OCI-LY7 (cell line): ENCODE measurements at regions not wholly inside any gene's neighbourhood (a gene's known extent, or its start where the extent isn't known, plus 50 kb on each side); places are given as distances from the start of the nearest gene placed in this dataset.

ENCODE experiments used
- BruUV-seq: library from RNA; stranded (reverse); fragments of 400-500 nt; replicated peaks from 2 replicates; lab custom pipeline; 2021; lab: Mats Ljungman, UMichigan
- CTCF ChIA-PET: fragments of 300-600 bp; sonication (Branson Sonifier 250); formaldehyde crosslinking; loops from one replicate; lab custom pipeline; 2022; ENCODE audit warnings: antibody characterized with exemption; ENCODE audit not compliant: unreplicated experiment; lab: Charles Lee
- POLR2A ChIA-PET: fragments of 300-600 bp; sonication (Branson Sonifier 250); formaldehyde crosslinking; loops from one replicate; lab custom pipeline; 2022; ENCODE audit warnings: antibody characterized with exemption; lab: Charles Lee
- DNase-seq: peaks from one replicate; pipeline ENCODE4 v3.0.0-alpha.2; 2015; ENCODE audit warnings: low spot score
- H2AFZ ChIP-seq: fragments of 200-600 bp; sonication (generic), shearing (Covaris generic); 2 replicates; pipeline ENCODE4 v1.6.1; 2014; ENCODE audit warnings: mild to moderate bottlenecking, antibody characterized with exemption, low read length, moderate library complexity
- H3K27ac ChIP-seq: fragments of 200-600 bp; sonication (generic); 2 replicates; pipeline ENCODE4 v1.5.1; 2014; ENCODE audit warnings: mixed run types, low read depth, mild to moderate bottlenecking, moderate library complexity, low read length, inconsistent platforms; ENCODE audit not compliant: poor library complexity, severe bottlenecking
- H3K36me3 ChIP-seq: fragments of 200-600 bp; sonication (generic); 2 replicates; pipeline ENCODE4 v1.6.1; 2014; ENCODE audit warnings: mild to moderate bottlenecking, antibody characterized with exemption, low read length, moderate library complexity, mixed read lengths; ENCODE audit not compliant: insufficient read depth
- H3K4me1 ChIP-seq: fragments of 200-600 bp; sonication (generic); 2 replicates; pipeline ENCODE4 v1.5.1; 2014; ENCODE audit warnings: mild to moderate bottlenecking, low read length; ENCODE audit not compliant: insufficient read depth, poor library complexity, severe bottlenecking
- H3K4me2 ChIP-seq: fragments of 200-600 bp; sonication (generic); 2 replicates; pipeline ENCODE4 v1.6.1; 2014; ENCODE audit warnings: mild to moderate bottlenecking, low read length
- H3K4me3 ChIP-seq: fragments of 200-600 bp; sonication (generic); 2 replicates; pipeline ENCODE4 v1.5.1; 2014; ENCODE audit warnings: mild to moderate bottlenecking, low read depth, low read length; ENCODE audit not compliant: poor library complexity, severe bottlenecking
- H3K79me2 ChIP-seq: fragments of 200-600 bp; sonication (generic); 2 replicates; pipeline ENCODE4 v1.6.1; 2016; ENCODE audit warnings: low read depth, mild to moderate bottlenecking, low read length, moderate library complexity, mixed read lengths; ENCODE audit not compliant: insufficient read depth
- H3K9me2 ChIP-seq: fragments of 200-600 bp; sonication (generic); 2 replicates; pipeline ENCODE4 v1.6.1; 2016; ENCODE audit warnings: mild to moderate bottlenecking, low read length, mixed read lengths; ENCODE audit not compliant: insufficient read depth
- H3K9me3 ChIP-seq: fragments of 200-600 bp; sonication (generic); 2 replicates; pipeline ENCODE4 v1.6.1; 2014; ENCODE audit warnings: mild to moderate bottlenecking, mixed run types, low read length, mixed read lengths
- H4K20me1 ChIP-seq: fragments of 200-600 bp; sonication (generic); 2 replicates; pipeline ENCODE4 v1.6.1; 2014; ENCODE audit warnings: mild to moderate bottlenecking, antibody characterized with exemption, low read length, moderate library complexity, mixed read lengths; ENCODE audit not compliant: insufficient read depth
- EZH2phosphoT487 ChIP-seq: fragments of 200-600 bp; sonication (generic); IDR thresholded peaks from 2 replicates; pipeline ENCODE4 v1.6.1; 2018; ENCODE audit warnings: low read depth, borderline replicate concordance, mild to moderate bottlenecking, mixed run types, antibody characterized with exemption, low read length, moderate library complexity, mixed read lengths
- intact Hi-C: fragments of 100-400 bp; cut with micrococcal nuclease; formaldehyde crosslinking; loops from one replicate; pipeline ENCODE4 v1.10.0; 2022; ENCODE audit not compliant: unreplicated experiment
- TF ChIP-seq, protein P1 (sequence below): fragments of 200-600 bp; sonication (generic); conservative IDR thresholded peaks from 2 replicates; pipeline ENCODE4 v1.5.1; 2014; ENCODE audit warnings: mild to moderate bottlenecking, antibody characterized with exemption, low read length, moderate library complexity, mixed read lengths

DNA sequence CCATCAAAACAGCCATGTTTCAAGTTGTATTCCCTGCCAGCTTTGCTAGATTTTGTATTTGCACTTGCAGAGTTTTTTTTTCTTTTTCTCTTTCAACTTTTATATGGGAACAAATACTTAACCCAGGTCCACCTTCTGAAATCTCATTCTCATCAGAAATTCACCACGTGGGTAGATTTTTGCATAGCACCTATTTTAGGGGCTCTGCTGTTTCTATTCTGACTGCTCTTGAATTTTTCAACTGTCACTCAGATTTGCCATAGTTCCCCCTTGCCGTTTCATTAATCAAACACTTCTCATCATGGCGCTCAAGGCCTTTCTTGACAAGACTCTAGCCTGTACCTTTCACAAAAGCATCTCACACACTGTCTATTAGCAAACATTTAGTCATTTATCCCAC lies 767.2 kb downstream of the VRK1 start:
- Histone ChIP-seq H3K27ac (no peak overlapping the region), H3K4me1 (no peaks in the 10 kb centered on the region), H3K4me3 (no peak overlapping the region), H4K20me1 (no peaks in the 10 kb centered on the region), H3K9me3 (no peaks in the 10 kb centered on the region), H3K36me3 (no peaks in the 10 kb centered on the region), H3K79me2 (no peaks in the 10 kb centered on the region), H3K4me2 (no peak overlapping the region), H2AFZ (no peak overlapping the region), H3K9me2 (no peaks in the 10 kb centered on the region)
- ChIA-PET POLR2A (no interaction called here), CTCF (no interaction called here)
- DNase-seq = no peak
- intact Hi-C loops = no loop called here
- TF ChIP-seq, protein P1, sequence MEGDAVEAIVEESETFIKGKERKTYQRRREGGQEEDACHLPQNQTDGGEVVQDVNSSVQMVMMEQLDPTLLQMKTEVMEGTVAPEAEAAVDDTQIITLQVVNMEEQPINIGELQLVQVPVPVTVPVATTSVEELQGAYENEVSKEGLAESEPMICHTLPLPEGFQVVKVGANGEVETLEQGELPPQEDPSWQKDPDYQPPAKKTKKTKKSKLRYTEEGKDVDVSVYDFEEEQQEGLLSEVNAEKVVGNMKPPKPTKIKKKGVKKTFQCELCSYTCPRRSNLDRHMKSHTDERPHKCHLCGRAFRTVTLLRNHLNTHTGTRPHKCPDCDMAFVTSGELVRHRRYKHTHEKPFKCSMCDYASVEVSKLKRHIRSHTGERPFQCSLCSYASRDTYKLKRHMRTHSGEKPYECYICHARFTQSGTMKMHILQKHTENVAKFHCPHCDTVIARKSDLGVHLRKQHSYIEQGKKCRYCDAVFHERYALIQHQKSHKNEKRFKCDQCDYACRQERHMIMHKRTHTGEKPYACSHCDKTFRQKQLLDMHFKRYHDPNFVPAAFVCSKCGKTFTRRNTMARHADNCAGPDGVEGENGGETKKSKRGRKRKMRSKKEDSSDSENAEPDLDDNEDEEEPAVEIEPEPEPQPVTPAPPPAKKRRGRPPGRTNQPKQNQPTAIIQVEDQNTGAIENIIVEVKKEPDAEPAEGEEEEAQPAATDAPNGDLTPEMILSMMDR = no peak
- no peak for TF ChIP-seq EZH2phosphoT487
- no TSS peak for BruUV-seq

DNA sequence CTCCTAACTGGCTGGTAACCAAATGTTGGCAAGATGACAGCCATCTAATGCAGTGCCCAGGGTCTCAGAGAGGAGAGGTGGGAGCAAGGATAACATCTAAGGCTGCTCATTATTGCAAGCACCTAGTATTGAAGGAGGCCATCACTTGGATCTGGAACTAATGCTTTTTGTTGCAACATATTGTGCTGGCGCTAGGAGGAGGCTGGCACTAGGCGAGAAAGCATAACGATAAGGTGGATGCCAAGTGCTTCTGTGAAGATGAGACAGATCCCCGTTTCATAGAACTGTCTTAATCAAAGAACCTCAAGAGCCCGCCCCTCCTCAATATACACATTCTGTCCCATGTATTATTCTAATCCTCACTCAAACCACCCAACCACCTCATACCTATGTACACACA lies 774.0 kb downstream of the VRK1 start:
- BruUV-seq = no TSS peak
- ChIA-PET POLR2A (no interaction called here), CTCF (no interaction called here)
- Histone ChIP-seq H4K20me1 (no peaks in the 10 kb centered on the region), H3K9me3 (no peaks in the 10 kb centered on the region), H3K4me3 (no peak overlapping the region), H3K36me3 (no peaks in the 10 kb centered on the region), H3K9me2 (no peaks in the 10 kb centered on the region), H2AFZ (no peak overlapping the region), H3K27ac (no peak overlapping the region), H3K4me2 (no peak overlapping the region), H3K79me2 (no peaks in the 10 kb centered on the region), H3K4me1 (no peaks in the 10 kb centered on the region)
- TF ChIP-seq, protein P1 = no peak
- TF ChIP-seq EZH2phosphoT487 = no peak
- intact Hi-C loops = no loop called here
- no peak for DNase-seq

DNA sequence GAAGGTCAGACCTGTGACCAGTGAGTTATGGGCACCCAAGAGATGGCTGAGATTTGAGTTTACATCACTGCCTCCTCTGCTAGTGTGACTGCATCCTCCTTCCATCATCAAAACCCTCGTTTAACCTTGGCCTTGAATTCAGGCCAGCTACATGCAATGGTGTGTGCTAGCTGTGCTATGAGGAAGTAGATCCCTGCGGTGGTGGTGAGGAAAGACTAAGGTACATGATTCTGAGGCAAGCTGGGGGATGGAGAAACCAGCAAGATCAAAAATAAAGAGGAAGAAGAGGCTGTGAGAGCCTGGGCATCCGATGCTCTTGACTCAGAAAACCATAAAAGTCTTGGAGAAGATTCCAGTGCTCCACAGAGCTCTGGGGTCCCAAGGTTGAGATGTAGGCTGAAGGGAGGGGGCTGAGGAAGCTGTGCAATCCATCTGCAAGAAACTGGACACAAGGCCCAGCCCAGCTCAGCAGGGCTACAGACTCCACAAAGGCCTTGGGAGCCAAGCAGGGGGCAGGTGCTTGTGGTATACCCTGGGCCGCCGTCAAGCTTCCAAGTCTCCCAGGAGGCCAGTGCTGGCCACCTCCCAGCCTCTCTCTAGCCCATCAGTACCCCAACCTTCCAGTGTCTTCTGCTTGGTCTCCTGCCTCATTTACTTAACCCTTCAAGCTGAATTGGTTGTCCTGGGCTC lies 774.8 kb downstream of the VRK1 start:
- Histone ChIP-seq H4K20me1 (no peaks in the 10 kb centered on the region), H3K4me1 (no peaks in the 10 kb centered on the region), H3K4me3 (no peak overlapping the region), H3K9me3 (no peaks in the 10 kb centered on the region), H3K27ac (no peak overlapping the region), H2AFZ (no peak overlapping the region), H3K4me2 (no peak overlapping the region), H3K9me2 (no peaks in the 10 kb centered on the region), H3K36me3 (no peaks in the 10 kb centered on the region), H3K79me2 (no peaks in the 10 kb centered on the region)
- BruUV-seq = no TSS peak
- no peak for TF ChIP-seq EZH2phosphoT487
- POLR2A ChIA-PET = no interaction called here
- intact Hi-C loops = no loop called here
- DNase-seq = no peak
- CTCF ChIA-PET = no interaction called here
